ENCODE measurements at regions not wholly inside any gene's neighbourhood (a gene's known extent, or its start where the extent isn't known, plus 50 kb on each side); places are given as distances from the start of the nearest gene placed in this dataset.

DNA sequence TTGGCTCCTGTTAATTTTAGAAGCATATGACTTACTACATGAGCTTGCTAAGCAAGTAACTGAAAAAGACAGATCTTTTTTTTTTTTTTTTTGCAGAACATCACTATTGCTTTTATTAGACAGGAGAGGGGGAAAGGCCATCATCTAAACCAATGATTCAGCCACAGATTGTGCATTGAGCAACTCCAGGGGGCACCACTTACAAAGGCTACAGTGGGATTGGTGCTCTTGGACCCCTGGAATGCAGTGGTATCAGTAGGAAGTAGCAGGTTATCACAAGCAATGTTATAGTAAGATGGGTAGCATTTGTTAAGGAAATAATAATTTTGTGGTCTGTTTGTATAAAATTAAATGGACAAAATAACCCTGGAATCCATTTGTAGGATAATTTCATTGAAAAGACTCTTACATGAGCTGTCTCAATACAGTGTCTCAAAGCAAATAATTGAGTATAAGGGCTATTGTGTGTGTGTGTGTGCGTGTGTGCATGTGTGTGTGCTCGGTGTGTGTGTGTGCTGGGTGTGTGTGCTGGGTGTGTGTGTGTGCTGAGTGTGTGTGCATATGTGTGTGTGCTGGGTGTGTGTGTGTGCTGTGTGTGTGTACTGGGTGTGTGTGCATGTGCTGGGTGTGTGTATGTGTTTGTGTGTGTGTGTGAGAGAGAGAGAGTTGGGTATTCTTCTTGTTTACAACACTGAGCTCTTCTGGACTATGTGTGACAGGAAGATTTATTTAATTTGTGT lies 296.3 kb downstream of the PCDH7 start:
- no peak for ATAC-seq
- TF ChIP-seq ZC3H10 (CRISPR knock-in tag; IDR thresholded peaks at IDR 0.05) = no peak
- TF ChIP-seq ZFP3 (CRISPR knock-in tag; IDR thresholded peaks at IDR 0.05) = no peak
- TF ChIP-seq ZNF8 (CRISPR knock-in tag; IDR thresholded peaks at IDR 0.05) = no peak
- no peak for TF ChIP-seq ZFP30 (CRISPR knock-in tag; IDR thresholded peaks at IDR 0.05)
- TF ChIP-seq, protein P1, sequence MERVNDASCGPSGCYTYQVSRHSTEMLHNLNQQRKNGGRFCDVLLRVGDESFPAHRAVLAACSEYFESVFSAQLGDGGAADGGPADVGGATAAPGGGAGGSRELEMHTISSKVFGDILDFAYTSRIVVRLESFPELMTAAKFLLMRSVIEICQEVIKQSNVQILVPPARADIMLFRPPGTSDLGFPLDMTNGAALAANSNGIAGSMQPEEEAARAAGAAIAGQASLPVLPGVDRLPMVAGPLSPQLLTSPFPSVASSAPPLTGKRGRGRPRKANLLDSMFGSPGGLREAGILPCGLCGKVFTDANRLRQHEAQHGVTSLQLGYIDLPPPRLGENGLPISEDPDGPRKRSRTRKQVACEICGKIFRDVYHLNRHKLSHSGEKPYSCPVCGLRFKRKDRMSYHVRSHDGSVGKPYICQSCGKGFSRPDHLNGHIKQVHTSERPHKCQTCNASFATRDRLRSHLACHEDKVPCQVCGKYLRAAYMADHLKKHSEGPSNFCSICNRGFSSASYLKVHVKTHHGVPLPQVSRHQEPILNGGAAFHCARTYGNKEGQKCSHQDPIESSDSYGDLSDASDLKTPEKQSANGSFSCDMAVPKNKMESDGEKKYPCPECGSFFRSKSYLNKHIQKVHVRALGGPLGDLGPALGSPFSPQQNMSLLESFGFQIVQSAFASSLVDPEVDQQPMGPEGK (CRISPR knock-in tag; IDR thresholded peaks at IDR 0.05; ENCODE audit: borderline replicate concordance) = no peak
- TF ChIP-seq, protein P2, sequence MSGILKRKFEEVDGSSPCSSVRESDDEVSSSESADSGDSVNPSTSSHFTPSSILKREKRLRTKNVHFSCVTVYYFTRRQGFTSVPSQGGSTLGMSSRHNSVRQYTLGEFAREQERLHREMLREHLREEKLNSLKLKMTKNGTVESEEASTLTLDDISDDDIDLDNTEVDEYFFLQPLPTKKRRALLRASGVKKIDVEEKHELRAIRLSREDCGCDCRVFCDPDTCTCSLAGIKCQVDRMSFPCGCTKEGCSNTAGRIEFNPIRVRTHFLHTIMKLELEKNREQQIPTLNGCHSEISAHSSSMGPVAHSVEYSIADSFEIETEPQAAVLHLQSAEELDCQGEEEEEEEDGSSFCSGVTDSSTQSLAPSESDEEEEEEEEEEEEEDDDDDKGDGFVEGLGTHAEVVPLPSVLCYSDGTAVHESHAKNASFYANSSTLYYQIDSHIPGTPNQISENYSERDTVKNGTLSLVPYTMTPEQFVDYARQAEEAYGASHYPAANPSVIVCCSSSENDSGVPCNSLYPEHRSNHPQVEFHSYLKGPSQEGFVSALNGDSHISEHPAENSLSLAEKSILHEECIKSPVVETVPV (CRISPR knock-in tag; IDR thresholded peaks at IDR 0.05) = no peak
- no peak for TF ChIP-seq TOX (CRISPR knock-in tag; IDR thresholded peaks at IDR 0.05; ENCODE audit: borderline replicate concordance)
- TF ChIP-seq BACH2 (CRISPR knock-in tag; IDR thresholded peaks at IDR 0.05; ENCODE audit: borderline replicate concordance) = no peak
- no peak for TF ChIP-seq RARB (CRISPR knock-in tag; IDR thresholded peaks at IDR 0.05)
- TF ChIP-seq ESRRG (CRISPR knock-in tag; IDR thresholded peaks at IDR 0.05) = no peak
- TF ChIP-seq, protein P3, sequence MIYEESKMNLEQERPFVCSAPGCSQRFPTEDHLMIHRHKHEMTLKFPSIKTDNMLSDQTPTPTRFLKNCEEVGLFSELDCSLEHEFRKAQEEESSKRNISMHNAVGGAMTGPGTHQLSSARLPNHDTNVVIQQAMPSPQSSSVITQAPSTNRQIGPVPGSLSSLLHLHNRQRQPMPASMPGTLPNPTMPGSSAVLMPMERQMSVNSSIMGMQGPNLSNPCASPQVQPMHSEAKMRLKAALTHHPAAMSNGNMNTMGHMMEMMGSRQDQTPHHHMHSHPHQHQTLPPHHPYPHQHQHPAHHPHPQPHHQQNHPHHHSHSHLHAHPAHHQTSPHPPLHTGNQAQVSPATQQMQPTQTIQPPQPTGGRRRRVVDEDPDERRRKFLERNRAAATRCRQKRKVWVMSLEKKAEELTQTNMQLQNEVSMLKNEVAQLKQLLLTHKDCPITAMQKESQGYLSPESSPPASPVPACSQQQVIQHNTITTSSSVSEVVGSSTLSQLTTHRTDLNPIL (CRISPR knock-in tag; IDR thresholded peaks at IDR 0.05; ENCODE audit: low read depth) = no peak
- TF ChIP-seq CSDC2 (CRISPR knock-in tag; IDR thresholded peaks at IDR 0.05) = no peak
- no peak for TF ChIP-seq ISL1 (CRISPR knock-in tag; IDR thresholded peaks at IDR 0.05)
- TF ChIP-seq, protein P4, sequence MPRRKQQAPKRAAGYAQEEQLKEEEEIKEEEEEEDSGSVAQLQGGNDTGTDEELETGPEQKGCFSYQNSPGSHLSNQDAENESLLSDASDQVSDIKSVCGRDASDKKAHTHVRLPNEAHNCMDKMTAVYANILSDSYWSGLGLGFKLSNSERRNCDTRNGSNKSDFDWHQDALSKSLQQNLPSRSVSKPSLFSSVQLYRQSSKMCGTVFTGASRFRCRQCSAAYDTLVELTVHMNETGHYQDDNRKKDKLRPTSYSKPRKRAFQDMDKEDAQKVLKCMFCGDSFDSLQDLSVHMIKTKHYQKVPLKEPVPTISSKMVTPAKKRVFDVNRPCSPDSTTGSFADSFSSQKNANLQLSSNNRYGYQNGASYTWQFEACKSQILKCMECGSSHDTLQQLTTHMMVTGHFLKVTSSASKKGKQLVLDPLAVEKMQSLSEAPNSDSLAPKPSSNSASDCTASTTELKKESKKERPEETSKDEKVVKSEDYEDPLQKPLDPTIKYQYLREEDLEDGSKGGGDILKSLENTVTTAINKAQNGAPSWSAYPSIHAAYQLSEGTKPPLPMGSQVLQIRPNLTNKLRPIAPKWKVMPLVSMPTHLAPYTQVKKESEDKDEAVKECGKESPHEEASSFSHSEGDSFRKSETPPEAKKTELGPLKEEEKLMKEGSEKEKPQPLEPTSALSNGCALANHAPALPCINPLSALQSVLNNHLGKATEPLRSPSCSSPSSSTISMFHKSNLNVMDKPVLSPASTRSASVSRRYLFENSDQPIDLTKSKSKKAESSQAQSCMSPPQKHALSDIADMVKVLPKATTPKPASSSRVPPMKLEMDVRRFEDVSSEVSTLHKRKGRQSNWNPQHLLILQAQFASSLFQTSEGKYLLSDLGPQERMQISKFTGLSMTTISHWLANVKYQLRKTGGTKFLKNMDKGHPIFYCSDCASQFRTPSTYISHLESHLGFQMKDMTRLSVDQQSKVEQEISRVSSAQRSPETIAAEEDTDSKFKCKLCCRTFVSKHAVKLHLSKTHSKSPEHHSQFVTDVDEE (CRISPR knock-in tag; IDR thresholded peaks at IDR 0.05) = no peak
- TF ChIP-seq, protein P5, sequence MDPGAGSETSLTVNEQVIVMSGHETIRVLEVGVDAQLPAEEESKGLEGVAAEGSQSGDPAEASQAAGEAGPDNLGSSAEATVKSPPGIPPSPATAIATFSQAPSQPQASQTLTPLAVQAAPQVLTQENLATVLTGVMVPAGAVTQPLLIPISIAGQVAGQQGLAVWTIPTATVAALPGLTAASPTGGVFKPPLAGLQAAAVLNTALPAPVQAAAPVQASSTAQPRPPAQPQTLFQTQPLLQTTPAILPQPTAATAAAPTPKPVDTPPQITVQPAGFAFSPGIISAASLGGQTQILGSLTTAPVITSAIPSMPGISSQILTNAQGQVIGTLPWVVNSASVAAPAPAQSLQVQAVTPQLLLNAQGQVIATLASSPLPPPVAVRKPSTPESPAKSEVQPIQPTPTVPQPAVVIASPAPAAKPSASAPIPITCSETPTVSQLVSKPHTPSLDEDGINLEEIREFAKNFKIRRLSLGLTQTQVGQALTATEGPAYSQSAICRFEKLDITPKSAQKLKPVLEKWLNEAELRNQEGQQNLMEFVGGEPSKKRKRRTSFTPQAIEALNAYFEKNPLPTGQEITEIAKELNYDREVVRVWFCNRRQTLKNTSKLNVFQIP (CRISPR knock-in tag; IDR thresholded peaks at IDR 0.05; ENCODE audit: borderline replicate concordance, low read depth) = no peak
- no peak for TF ChIP-seq SNAI2 (CRISPR knock-in tag; IDR thresholded peaks at IDR 0.05)
- no peak for TF ChIP-seq ZNF70 (CRISPR knock-in tag; IDR thresholded peaks at IDR 0.05)

DNA sequence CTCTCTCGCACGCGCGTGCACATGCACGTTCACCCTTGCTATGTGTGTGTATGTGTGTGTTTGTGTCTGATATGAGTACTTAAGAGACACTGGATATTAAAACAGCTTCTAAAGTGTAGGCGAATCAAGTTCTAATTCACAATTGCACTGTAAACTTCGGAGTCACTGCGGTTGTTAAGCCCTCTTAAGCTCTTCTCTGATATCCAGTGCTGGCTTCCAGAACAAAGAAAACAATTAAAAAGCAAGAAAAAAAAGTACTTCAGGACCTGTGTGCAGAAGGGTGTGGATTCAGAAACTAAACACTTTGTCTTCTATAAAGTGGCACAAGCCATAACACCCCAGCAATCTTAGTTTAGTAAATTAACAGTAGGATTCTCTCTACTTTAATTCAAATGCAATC lies 300.2 kb downstream of the PCDH7 start:
- no peak for TF ChIP-seq ZC3H10 (CRISPR knock-in tag; IDR thresholded peaks at IDR 0.05)
- TF ChIP-seq ESRRG (CRISPR knock-in tag; IDR thresholded peaks at IDR 0.05) = no peak
- TF ChIP-seq RARB (CRISPR knock-in tag; IDR thresholded peaks at IDR 0.05) = no peak
- no peak for TF ChIP-seq ZNF70 (CRISPR knock-in tag; IDR thresholded peaks at IDR 0.05)
- no peak for TF ChIP-seq ISL1 (CRISPR knock-in tag; IDR thresholded peaks at IDR 0.05)
- TF ChIP-seq ZFP3 (CRISPR knock-in tag; IDR thresholded peaks at IDR 0.05) = no peak
- TF ChIP-seq ZFP30 (CRISPR knock-in tag; IDR thresholded peaks at IDR 0.05) = no peak
- no peak for TF ChIP-seq GLIS3 (CRISPR knock-in tag; IDR thresholded peaks at IDR 0.05)
- TF ChIP-seq OSR1 (CRISPR knock-in tag; IDR thresholded peaks at IDR 0.05) = no peak
- TF ChIP-seq, protein P1 (CRISPR knock-in tag; IDR thresholded peaks at IDR 0.05; ENCODE audit: borderline replicate concordance) = no peak
- TF ChIP-seq TCF4 (CRISPR knock-in tag; IDR thresholded peaks at IDR 0.05; ENCODE audit: borderline replicate concordance) = no peak
- TF ChIP-seq, protein P2 (CRISPR knock-in tag; IDR thresholded peaks at IDR 0.05) = no peak
- no peak for TF ChIP-seq CSDC2 (CRISPR knock-in tag; IDR thresholded peaks at IDR 0.05)
- TF ChIP-seq, protein P5 (CRISPR knock-in tag; IDR thresholded peaks at IDR 0.05; ENCODE audit: borderline replicate concordance, low read depth) = no peak
- TF ChIP-seq, protein P4 (CRISPR knock-in tag; IDR thresholded peaks at IDR 0.05) = no peak

More for the DNA sequence above, 300.2 kb downstream of the PCDH7 start:
- ATAC-seq = no peak

All from SK-N-SH treated with all-trans-retinoic acid at 6 μM for 48 hours (cell line).